Ishikawa (cell line): ENCODE measurements at regions not wholly inside any gene's neighbourhood (a gene's known extent, or its start where the extent isn't known, plus 50 kb on each side); places are given as distances from the start of the nearest gene placed in this dataset.

Source experiments
- CEBPB ChIP-seq: IDR thresholded peaks from 2 replicates; pipeline ENCODE4 v1.6.1; 2012
- CREB1 ChIP-seq: IDR thresholded peaks from 2 replicates; pipeline ENCODE4 v1.6.1; 2012; ENCODE audit warnings: low read depth
- EGR1 ChIP-seq: IDR thresholded peaks from 2 replicates; pipeline ENCODE4 v1.6.1; 2012
- EP300 ChIP-seq: IDR thresholded peaks from 2 replicates; pipeline ENCODE4 v1.6.1; 2012; ENCODE audit warnings: borderline replicate concordance
- FOXM1 ChIP-seq: IDR thresholded peaks from 2 replicates; pipeline ENCODE4 v1.6.1; 2012; ENCODE audit warnings: low read depth, borderline replicate concordance
- NFIC ChIP-seq: IDR thresholded peaks from 2 replicates; pipeline ENCODE4 v1.6.1; 2012
- RAD21 ChIP-seq: IDR thresholded peaks from 2 replicates; pipeline ENCODE4 v1.6.1; 2012; ENCODE audit warnings: low read depth
- TAF1 ChIP-seq: IDR thresholded peaks from 2 replicates; pipeline ENCODE4 v1.6.1; 2012; ENCODE audit warnings: low read depth, mild to moderate bottlenecking
- TCF12 ChIP-seq: IDR thresholded peaks from 2 replicates; pipeline ENCODE4 v1.6.1; 2012; ENCODE audit warnings: low read depth
- TEAD4 ChIP-seq: IDR thresholded peaks from 2 replicates; pipeline ENCODE4 v1.6.1; 2012
- YY1 ChIP-seq: IDR thresholded peaks from 2 replicates; pipeline ENCODE4 v1.6.1; 2012; ENCODE audit warnings: low read depth
- ZBTB7A ChIP-seq: IDR thresholded peaks from 2 replicates; pipeline ENCODE4 v1.6.1; 2012; ENCODE audit warnings: low read depth
- TF ChIP-seq, protein P1 (sequence below): IDR thresholded peaks from 2 replicates; pipeline ENCODE4 v1.6.1; 2012
- TF ChIP-seq, protein P2 (sequence below): IDR thresholded peaks from 2 replicates; pipeline ENCODE4 v1.6.1; 2012; ENCODE audit warnings: low read depth, mild to moderate bottlenecking
- TF ChIP-seq, protein P3 (sequence below): IDR thresholded peaks from 2 replicates; pipeline ENCODE4 v1.6.1; 2012

DNA sequence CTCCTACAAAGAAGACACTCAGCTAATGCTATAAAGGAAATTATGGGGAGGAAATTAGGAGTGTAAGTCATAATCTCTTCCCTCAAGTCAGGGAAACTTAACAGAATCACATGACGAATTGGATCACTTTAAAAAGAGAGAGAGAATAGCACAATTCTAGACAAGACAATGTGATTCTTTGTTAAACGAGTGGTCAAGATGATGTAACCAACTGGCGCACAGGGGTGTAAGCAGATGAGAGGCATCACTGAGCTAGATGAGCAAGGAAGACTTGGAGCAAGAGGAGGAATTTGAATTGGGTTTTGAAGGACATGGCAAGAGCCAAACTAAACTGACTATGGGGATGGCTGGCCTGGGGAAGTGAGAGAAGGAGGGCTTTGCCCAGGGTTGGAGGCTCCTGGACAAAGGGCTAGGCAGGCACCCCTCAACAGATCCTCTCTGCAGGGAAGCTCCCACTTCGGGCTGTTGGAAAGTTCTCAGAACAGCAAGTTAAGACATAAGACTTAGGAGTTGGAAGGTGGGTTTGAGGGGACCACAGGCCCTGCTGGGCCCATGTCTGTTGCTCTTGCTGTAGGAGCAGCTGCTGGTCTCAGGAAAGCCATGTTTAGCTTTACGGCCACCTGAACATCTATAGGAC lies 123.9 kb upstream of the GRIK3 start:
- TF ChIP-seq TEAD4 (no peak), TAF1 (no peak), TCF12 (no peak), CREB1 (no peak), FOXM1 (no peak), NFIC (no peak), RAD21 (no peak), YY1 (no peak), ZBTB7A (no peak), CEBPB (no peak), EP300 (no peak)
- TF ChIP-seq, protein P1, sequence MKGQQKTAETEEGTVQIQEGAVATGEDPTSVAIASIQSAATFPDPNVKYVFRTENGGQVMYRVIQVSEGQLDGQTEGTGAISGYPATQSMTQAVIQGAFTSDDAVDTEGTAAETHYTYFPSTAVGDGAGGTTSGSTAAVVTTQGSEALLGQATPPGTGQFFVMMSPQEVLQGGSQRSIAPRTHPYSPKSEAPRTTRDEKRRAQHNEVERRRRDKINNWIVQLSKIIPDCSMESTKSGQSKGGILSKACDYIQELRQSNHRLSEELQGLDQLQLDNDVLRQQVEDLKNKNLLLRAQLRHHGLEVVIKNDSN: no peak
- TF ChIP-seq, protein P2, sequence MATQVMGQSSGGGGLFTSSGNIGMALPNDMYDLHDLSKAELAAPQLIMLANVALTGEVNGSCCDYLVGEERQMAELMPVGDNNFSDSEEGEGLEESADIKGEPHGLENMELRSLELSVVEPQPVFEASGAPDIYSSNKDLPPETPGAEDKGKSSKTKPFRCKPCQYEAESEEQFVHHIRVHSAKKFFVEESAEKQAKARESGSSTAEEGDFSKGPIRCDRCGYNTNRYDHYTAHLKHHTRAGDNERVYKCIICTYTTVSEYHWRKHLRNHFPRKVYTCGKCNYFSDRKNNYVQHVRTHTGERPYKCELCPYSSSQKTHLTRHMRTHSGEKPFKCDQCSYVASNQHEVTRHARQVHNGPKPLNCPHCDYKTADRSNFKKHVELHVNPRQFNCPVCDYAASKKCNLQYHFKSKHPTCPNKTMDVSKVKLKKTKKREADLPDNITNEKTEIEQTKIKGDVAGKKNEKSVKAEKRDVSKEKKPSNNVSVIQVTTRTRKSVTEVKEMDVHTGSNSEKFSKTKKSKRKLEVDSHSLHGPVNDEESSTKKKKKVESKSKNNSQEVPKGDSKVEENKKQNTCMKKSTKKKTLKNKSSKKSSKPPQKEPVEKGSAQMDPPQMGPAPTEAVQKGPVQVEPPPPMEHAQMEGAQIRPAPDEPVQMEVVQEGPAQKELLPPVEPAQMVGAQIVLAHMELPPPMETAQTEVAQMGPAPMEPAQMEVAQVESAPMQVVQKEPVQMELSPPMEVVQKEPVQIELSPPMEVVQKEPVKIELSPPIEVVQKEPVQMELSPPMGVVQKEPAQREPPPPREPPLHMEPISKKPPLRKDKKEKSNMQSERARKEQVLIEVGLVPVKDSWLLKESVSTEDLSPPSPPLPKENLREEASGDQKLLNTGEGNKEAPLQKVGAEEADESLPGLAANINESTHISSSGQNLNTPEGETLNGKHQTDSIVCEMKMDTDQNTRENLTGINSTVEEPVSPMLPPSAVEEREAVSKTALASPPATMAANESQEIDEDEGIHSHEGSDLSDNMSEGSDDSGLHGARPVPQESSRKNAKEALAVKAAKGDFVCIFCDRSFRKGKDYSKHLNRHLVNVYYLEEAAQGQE: no peak

DNA sequence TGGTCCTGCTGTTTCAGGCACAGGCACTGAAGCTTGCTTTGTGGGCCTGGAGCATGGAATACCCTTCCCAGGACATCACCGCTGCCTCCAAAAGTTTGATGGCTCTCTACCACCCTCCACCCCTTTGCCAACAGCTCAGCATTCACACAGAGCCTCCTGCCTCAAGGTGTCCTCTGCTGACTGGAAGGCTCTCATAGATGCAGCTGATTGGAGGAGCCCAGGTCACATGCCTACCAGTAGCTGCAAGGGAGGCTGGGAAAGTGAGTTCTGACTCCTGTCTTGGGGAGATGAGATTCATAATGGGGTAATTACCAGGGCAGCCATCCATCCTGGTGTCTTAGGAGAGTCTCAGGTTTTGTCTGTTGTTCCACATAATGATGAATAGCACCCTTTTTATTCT lies 124.8 kb upstream of the GRIK3 start:
- TF ChIP-seq TEAD4: no peak
- TF ChIP-seq, protein P1: peak; percentile 70

DNA sequence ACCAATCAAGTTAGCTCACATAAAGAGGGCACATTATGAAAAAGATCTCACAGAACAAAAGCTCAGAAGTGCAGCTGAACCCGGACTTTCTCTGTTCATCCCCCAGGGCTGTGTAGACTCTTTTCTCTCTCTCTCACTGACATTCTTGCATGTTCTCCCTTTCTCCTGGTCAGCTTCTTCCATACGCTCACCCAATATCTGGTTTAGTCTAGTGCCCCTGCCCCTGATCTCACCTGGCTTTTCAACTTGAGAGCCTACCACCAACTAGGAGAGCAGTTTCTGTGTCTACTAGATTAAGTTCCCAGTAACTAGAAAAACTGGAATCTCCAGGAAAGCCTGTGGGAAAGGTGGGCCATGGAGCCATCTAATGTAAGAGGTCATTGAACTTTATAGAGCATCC lies 126.9 kb upstream of the GRIK3 start:
- TF ChIP-seq, protein P3, sequence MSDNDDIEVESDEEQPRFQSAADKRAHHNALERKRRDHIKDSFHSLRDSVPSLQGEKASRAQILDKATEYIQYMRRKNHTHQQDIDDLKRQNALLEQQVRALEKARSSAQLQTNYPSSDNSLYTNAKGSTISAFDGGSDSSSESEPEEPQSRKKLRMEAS: no peak
- TF ChIP-seq, protein P1: no peak
- no peak for TF ChIP-seq ZBTB7A
- TF ChIP-seq TCF12: no peak
- TF ChIP-seq CEBPB: no peak
- TF ChIP-seq, protein P2: no peak
- no peak for TF ChIP-seq RAD21
- no peak for TF ChIP-seq EP300
- TF ChIP-seq YY1: no peak
- TF ChIP-seq TAF1: no peak
- TF ChIP-seq EGR1: no peak
- TF ChIP-seq NFIC: no peak
- no peak for TF ChIP-seq CREB1
- TF ChIP-seq TEAD4: no peak
- TF ChIP-seq FOXM1: no peak

DNA sequence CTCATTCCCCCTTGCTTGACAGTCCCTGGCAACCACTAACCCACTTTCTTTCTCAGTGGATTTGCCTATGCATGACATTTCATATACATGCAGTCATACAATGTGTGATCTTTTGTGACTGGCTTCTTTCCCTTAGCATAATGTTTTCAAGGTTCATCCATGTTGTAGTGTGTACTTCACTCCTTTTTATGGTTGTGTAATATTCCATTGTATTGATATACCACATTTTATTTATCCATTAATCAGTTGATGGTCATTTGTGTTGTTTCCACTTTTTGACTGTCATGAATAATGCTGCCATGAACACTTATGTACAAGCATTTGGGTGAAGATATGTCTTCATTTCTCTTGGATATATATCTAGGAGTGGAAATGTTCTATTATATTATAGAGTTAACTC lies 127.7 kb upstream of the GRIK3 start:
- TF ChIP-seq CEBPB: no peak
- no peak for TF ChIP-seq YY1
- no peak for TF ChIP-seq CREB1
- no peak for TF ChIP-seq EP300
- no peak for TF ChIP-seq EGR1
- no peak for TF ChIP-seq TEAD4
- no peak for TF ChIP-seq TAF1
- TF ChIP-seq, protein P2: no peak
- TF ChIP-seq, protein P3: no peak
- no peak for TF ChIP-seq TCF12
- no peak for TF ChIP-seq FOXM1
- no peak for TF ChIP-seq RAD21
- TF ChIP-seq, protein P1: no peak
- TF ChIP-seq ZBTB7A: no peak
- no peak for TF ChIP-seq NFIC
